ENCODE measurements at regions not wholly inside any gene's neighbourhood (a gene's known extent, or its start where the extent isn't known, plus 50 kb on each side); places are given as distances from the start of the nearest gene placed in this dataset.

GRCh38 chr9:515665-516064, 301.0 kb downstream of the DOCK8 start:
- FAIRE-seq (no peak), DNase-seq (ENCODE audit: insufficient read length, low spot score) (no peak)
- TF ChIP-seq TAF1 (IDR thresholded peaks at IDR 0.05; ENCODE audit: low read depth, low read length): no peak
- no peak for TF ChIP-seq POLR2AphosphoS5 (IDR thresholded peaks at IDR 0.05; ENCODE audit: low read depth, low read length)
- TF ChIP-seq POU2F2 (IDR thresholded peaks at IDR 0.05; ENCODE audit: low read depth, low read length): no peak

GRCh38 chr9:517993-518392, 303.3 kb downstream of the DOCK8 start:
- FAIRE-seq: no peak
- DNase-seq (ENCODE audit: insufficient read length, low spot score): no peak
- TF ChIP-seq POLR2AphosphoS5 (IDR thresholded peaks at IDR 0.05; ENCODE audit: low read depth, low read length) (no peak), POU2F2 (IDR thresholded peaks at IDR 0.05; ENCODE audit: low read depth, low read length) (no peak), POLR2A (IDR thresholded peaks at IDR 0.05; ENCODE audit: low read depth, low read length) (no peak), SPI1 (IDR thresholded peaks at IDR 0.05; ENCODE audit: low read depth, low read length) (no peak), TAF1 (IDR thresholded peaks at IDR 0.05; ENCODE audit: low read depth, low read length) (no peak), PAX5 (IDR thresholded peaks at IDR 0.05; ENCODE audit: insufficient read depth, low read length, severe bottlenecking) (no peak)

- TF ChIP-seq POLR2A (IDR thresholded peaks at IDR 0.05; ENCODE audit: low read depth, low read length) (no peak), POLR2AphosphoS5 (IDR thresholded peaks at IDR 0.05; ENCODE audit: low read depth, low read length) (no peak), PAX5 (IDR thresholded peaks at IDR 0.05; ENCODE audit: insufficient read depth, low read length, severe bottlenecking) (no peak), SPI1 (IDR thresholded peaks at IDR 0.05; ENCODE audit: low read depth, low read length) (no peak), TAF1 (IDR thresholded peaks at IDR 0.05; ENCODE audit: low read depth, low read length) (no peak), POU2F2 (IDR thresholded peaks at IDR 0.05; ENCODE audit: low read depth, low read length) (no peak)
- DNase-seq (ENCODE audit: insufficient read length, low spot score) (no peak), FAIRE-seq (no peak)
Observed at GRCh38 chr9:518540-518939, 303.9 kb downstream of the DOCK8 start.

GRCh38 chr9:519579-519978, 304.9 kb downstream of the DOCK8 start:
- DNase-seq (ENCODE audit: insufficient read length, low spot score) (no peak), FAIRE-seq (no peak)
- TF ChIP-seq POU2F2 (IDR thresholded peaks at IDR 0.05; ENCODE audit: low read depth, low read length) (no peak), SPI1 (IDR thresholded peaks at IDR 0.05; ENCODE audit: low read depth, low read length) (no peak), POLR2A (IDR thresholded peaks at IDR 0.05; ENCODE audit: low read depth, low read length) (no peak), PAX5 (IDR thresholded peaks at IDR 0.05; ENCODE audit: insufficient read depth, low read length, severe bottlenecking) (no peak), TAF1 (IDR thresholded peaks at IDR 0.05; ENCODE audit: low read depth, low read length) (no peak), POLR2AphosphoS5 (IDR thresholded peaks at IDR 0.05; ENCODE audit: low read depth, low read length) (no peak)

GRCh38 chr9:520302-520701, 305.6 kb downstream of the DOCK8 start:
- TF ChIP-seq SPI1 (IDR thresholded peaks at IDR 0.05; ENCODE audit: low read depth, low read length) (no peak), TAF1 (IDR thresholded peaks at IDR 0.05; ENCODE audit: low read depth, low read length) (no peak), POLR2AphosphoS5 (IDR thresholded peaks at IDR 0.05; ENCODE audit: low read depth, low read length) (no peak), POU2F2 (IDR thresholded peaks at IDR 0.05; ENCODE audit: low read depth, low read length) (no peak), PAX5 (IDR thresholded peaks at IDR 0.05; ENCODE audit: insufficient read depth, low read length, severe bottlenecking) (no peak), POLR2A (IDR thresholded peaks at IDR 0.05; ENCODE audit: low read depth, low read length) (no peak)
- DNase-seq (ENCODE audit: insufficient read length, low spot score) (no peak), FAIRE-seq (no peak)

- no peak for TF ChIP-seq POLR2A (IDR thresholded peaks at IDR 0.05; ENCODE audit: low read depth, low read length)
- no peak for TF ChIP-seq TAF1 (IDR thresholded peaks at IDR 0.05; ENCODE audit: low read depth, low read length)
- TF ChIP-seq SPI1 (IDR thresholded peaks at IDR 0.05; ENCODE audit: low read depth, low read length): no peak
- TF ChIP-seq POLR2AphosphoS5 (IDR thresholded peaks at IDR 0.05; ENCODE audit: low read depth, low read length): no peak
- TF ChIP-seq POU2F2 (IDR thresholded peaks at IDR 0.05; ENCODE audit: low read depth, low read length): no peak
- TF ChIP-seq PAX5 (IDR thresholded peaks at IDR 0.05; ENCODE audit: insufficient read depth, low read length, severe bottlenecking): no peak
- FAIRE-seq: no peak
- DNase-seq (ENCODE audit: insufficient read length, low spot score): no peak
Observed at GRCh38 chr9:522190-522589, 307.5 kb downstream of the DOCK8 start.

GRCh38 chr9:522658-523057, 308.0 kb downstream of the DOCK8 start:
- TF ChIP-seq POLR2AphosphoS5 (IDR thresholded peaks at IDR 0.05; ENCODE audit: low read depth, low read length) (no peak), TAF1 (IDR thresholded peaks at IDR 0.05; ENCODE audit: low read depth, low read length) (no peak), POLR2A (IDR thresholded peaks at IDR 0.05; ENCODE audit: low read depth, low read length) (no peak), POU2F2 (IDR thresholded peaks at IDR 0.05; ENCODE audit: low read depth, low read length) (no peak), SPI1 (IDR thresholded peaks at IDR 0.05; ENCODE audit: low read depth, low read length) (no peak), PAX5 (IDR thresholded peaks at IDR 0.05; ENCODE audit: insufficient read depth, low read length, severe bottlenecking) (no peak)
- FAIRE-seq: no peak
- DNase-seq (ENCODE audit: insufficient read length, low spot score): no peak

- TF ChIP-seq TAF1 (IDR thresholded peaks at IDR 0.05; ENCODE audit: low read depth, low read length) (no peak), POLR2A (IDR thresholded peaks at IDR 0.05; ENCODE audit: low read depth, low read length) (no peak), POU2F2 (IDR thresholded peaks at IDR 0.05; ENCODE audit: low read depth, low read length) (no peak), PAX5 (IDR thresholded peaks at IDR 0.05; ENCODE audit: insufficient read depth, low read length, severe bottlenecking) (no peak), SPI1 (IDR thresholded peaks at IDR 0.05; ENCODE audit: low read depth, low read length) (no peak), POLR2AphosphoS5 (IDR thresholded peaks at IDR 0.05; ENCODE audit: low read depth, low read length) (no peak)
- FAIRE-seq: no peak
- DNase-seq (ENCODE audit: insufficient read length, low spot score): no peak
Observed at GRCh38 chr9:523444-523843, 308.8 kb downstream of the DOCK8 start.

- DNase-seq (ENCODE audit: insufficient read length, low spot score): no peak
- TF ChIP-seq PAX5 (IDR thresholded peaks at IDR 0.05; ENCODE audit: insufficient read depth, low read length, severe bottlenecking): no peak
- no peak for FAIRE-seq
Observed at GRCh38 chr9:524008-524407, 309.3 kb downstream of the DOCK8 start.

GRCh38 chr9:526904-527591, 312.4 kb downstream of the DOCK8 start:
- TF ChIP-seq TAF1 (IDR thresholded peaks at IDR 0.05; ENCODE audit: low read depth, low read length) (no peak), POU2F2 (IDR thresholded peaks at IDR 0.05; ENCODE audit: low read depth, low read length) (no peak)
- FAIRE-seq (no peak), DNase-seq (ENCODE audit: insufficient read length, low spot score) (no peak)

Data from GM12891 (cell line).